ENCODE measurements at regions not wholly inside any gene's neighbourhood (a gene's known extent, or its start where the extent isn't known, plus 50 kb on each side); places are given as distances from the start of the nearest gene placed in this dataset.

- TF ChIP-seq IRF3 (IDR thresholded peaks at IDR 0.05; ENCODE audit: low read depth, low read length) (no peak), SMC3 (IDR thresholded peaks at IDR 0.05; ENCODE audit: low read depth, low read length) (no peak), RAD21 (IDR thresholded peaks at IDR 0.05; ENCODE audit: low read length) (no peak), GATA2 (CRISPR knock-in tag; IDR thresholded peaks at IDR 0.05) (no peak), YY1 (IDR thresholded peaks at IDR 0.05; ENCODE audit: low read depth) (no peak), MAX (IDR thresholded peaks at IDR 0.05; ENCODE audit: low read depth) (no peak), TAF1 (IDR thresholded peaks at IDR 0.05; ENCODE audit: borderline replicate concordance, low read depth, low read length) (no peak), GABPA (IDR thresholded peaks at IDR 0.05; ENCODE audit: low read depth) (no peak), SIN3A (IDR thresholded peaks at IDR 0.05; ENCODE audit: borderline replicate concordance, low read depth, low read length) (no peak), ZBTB33 (IDR thresholded peaks at IDR 0.05; ENCODE audit: borderline replicate concordance, low read depth) (no peak)
These were observed 254.1 kb downstream of the CNTN3 start (continued) for GRCh38 chr3:74360406-74360805.

- no peak overlapping the region for H3K4me2 ChIP-seq
- no peaks in the 10 kb centered on the region for H3K9me3 ChIP-seq
- peaks cover 0 to 15% of the 10 kb centered on the region in 2 experiments for H3K36me3 ChIP-seq (replicated peaks in 1 of 2; ENCODE audit: control insufficient read depth in 1 of 2, insufficient read depth in 2 of 2, low read length in 1 of 2)
- H3K4me1 ChIP-seq (ENCODE audit: control insufficient read depth in 1 of 2, insufficient read depth in 2 of 2, low read depth in 1 of 2, low read length in 1 of 2): no peaks in the 10 kb centered on the region
- ChIA-PET CTCF (no interaction called here), POLR2A (no interaction called here)
- no peak overlapping the region for H3K4me3 ChIP-seq (ENCODE audit: low read depth in 2 of 2, low read length in 1 of 2)
- no peaks in the 10 kb centered on the region for H3K27me3 ChIP-seq (ENCODE audit: insufficient read depth)
- TF ChIP-seq RAD21 (IDR thresholded peaks at IDR 0.05; ENCODE audit: low read length) (no peak), FOSL2 (IDR thresholded peaks at IDR 0.05; ENCODE audit: borderline replicate concordance, low read depth) (no peak), USF2 (IDR thresholded peaks at IDR 0.05; ENCODE audit: borderline replicate concordance, low read depth, low read length) (no peak), RFX5 (IDR thresholded peaks at IDR 0.05; ENCODE audit: low read length) (no peak), USF1 (IDR thresholded peaks at IDR 0.05; ENCODE audit: borderline replicate concordance, low read depth) (no peak), YY1 (IDR thresholded peaks at IDR 0.05; ENCODE audit: low read depth) (no peak), ZBTB33 (IDR thresholded peaks at IDR 0.05; ENCODE audit: borderline replicate concordance, low read depth) (no peak), POLR2AphosphoS5 (IDR thresholded peaks at IDR 0.05; ENCODE audit: low read depth, low read length) (no peak), NRF1 (IDR thresholded peaks at IDR 0.05; ENCODE audit: low read depth, low read length) (no peak)
- WGBS (ENCODE audit: low lambda C conversion rate): 77% methylated on average over 6 of the region's 6 CpGs
- no peak for DNase-seq
- H2AFZ ChIP-seq (ENCODE audit: low read depth): no peak overlapping the region
- H3K9ac ChIP-seq: no peak overlapping the region
- H3K9me2 ChIP-seq: no peaks in the 10 kb centered on the region
- H3F3A ChIP-seq (replicated peaks; ENCODE audit: insufficient read depth): no peaks in the 10 kb centered on the region
- H4K20me1 ChIP-seq (ENCODE audit: insufficient read depth): no peaks in the 10 kb centered on the region
- H3K27ac ChIP-seq (ENCODE audit: low read depth in 2 of 2, low read length in 1 of 2): no peak overlapping the region
- H3K79me2 ChIP-seq (ENCODE audit: insufficient read depth): no peaks in the 10 kb centered on the region
These were observed 256.6 kb downstream of the CNTN3 start for GRCh38 chr3:74357881-74358280.
